ENCODE measurements at regions not wholly inside any gene's neighbourhood (a gene's known extent, or its start where the extent isn't known, plus 50 kb on each side); places are given as distances from the start of the nearest gene placed in this dataset.

DNA sequence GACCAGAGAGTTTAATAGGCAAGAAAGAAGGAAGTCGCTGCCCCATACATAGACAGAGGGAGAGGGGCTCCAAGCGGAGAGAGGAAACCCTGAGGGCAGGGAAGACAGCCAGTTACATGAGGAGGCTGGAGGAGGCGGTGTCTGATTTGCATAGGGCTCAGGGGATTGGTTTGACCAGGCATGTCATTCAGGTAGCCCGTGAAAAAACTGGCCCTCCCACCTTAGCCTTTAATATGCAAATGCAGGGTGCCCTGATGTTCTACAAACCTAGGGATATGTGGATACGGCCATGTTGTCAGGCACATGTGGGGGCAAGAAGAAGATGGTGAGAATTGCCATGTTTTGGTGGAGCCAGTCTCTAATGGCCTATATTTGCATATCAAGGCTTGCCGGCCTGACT lies 1461.6 kb downstream of the PCDH9 start:
- intact Hi-C loops (cut with DNase I), result no loop called here
- no peaks in the 10 kb centered on the region for H3K9me3 ChIP-seq (ENCODE audit: control insufficient read depth, low read length)
- WGBS, 2 donors, result 85 to 89% methylated on average over 6 of the region's 6 CpGs
- H3K27me3 ChIP-seq (ENCODE audit: control insufficient read depth in 1 of 2, insufficient read depth in 2 of 2, low read length in 1 of 2), result no peaks in the 10 kb centered on the region
- H3K36me3 ChIP-seq (ENCODE audit: control insufficient read depth in 1 of 2, insufficient read depth in 2 of 2, low read length in 1 of 2), result no peaks in the 10 kb centered on the region
- no peak for ATAC-seq (ENCODE audit: low FRiP score)
- DNase-seq, result no peak
- H3K4me3 ChIP-seq (ENCODE audit: low read length in 2 of 2), result no peak overlapping the region
- H3K4me1 ChIP-seq (ENCODE audit: control insufficient read depth in 1 of 2, insufficient read depth in 2 of 2, low read length in 2 of 2), result no peaks in the 10 kb centered on the region
- H3K27ac ChIP-seq (ENCODE audit: low read depth in 1 of 2, low read length in 2 of 2), result no peak overlapping the region

DNA sequence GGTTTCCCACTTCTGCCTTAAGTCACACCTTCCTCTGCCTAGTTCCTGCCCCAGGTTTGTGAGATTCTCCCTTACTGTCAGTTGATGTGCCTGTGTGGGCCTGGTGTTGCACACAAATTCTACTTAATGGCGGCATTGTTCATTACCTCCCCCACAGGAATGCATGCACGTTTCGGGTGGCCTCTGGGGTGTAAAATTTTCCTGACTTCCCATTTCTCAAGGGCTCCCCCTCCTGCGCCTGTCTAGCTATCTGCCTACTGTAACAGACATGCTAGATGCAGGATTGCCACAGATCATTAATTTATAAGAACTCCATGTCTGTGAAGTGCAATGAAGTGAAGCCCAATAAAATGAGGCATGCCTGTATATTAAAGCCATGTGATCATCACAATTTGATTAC lies 1466.3 kb downstream of the PCDH9 start:
- Histone ChIP-seq H3K27me3 (ENCODE audit: control insufficient read depth in 1 of 2, insufficient read depth in 2 of 2, low read length in 1 of 2) (no peaks in the 10 kb centered on the region), H3K27ac (ENCODE audit: low read depth in 1 of 2, low read length in 2 of 2) (no peak overlapping the region), H3K4me3 (ENCODE audit: low read length in 2 of 2) (no peak overlapping the region), H3K36me3 (ENCODE audit: control insufficient read depth in 1 of 2, insufficient read depth in 2 of 2, low read length in 1 of 2) (no peaks in the 10 kb centered on the region), H3K9me3 (ENCODE audit: control insufficient read depth, low read length) (no peaks in the 10 kb centered on the region), H3K4me1 (ENCODE audit: control insufficient read depth in 1 of 2, insufficient read depth in 2 of 2, low read length in 2 of 2) (no peaks in the 10 kb centered on the region)
- DNase-seq (no peak), ATAC-seq (ENCODE audit: low FRiP score) (no peak)
- WGBS, 2 donors, result 84 to 86% methylated on average over 4 of the region's 4 CpGs
- intact Hi-C loops (cut with DNase I), result no loop called here

DNA sequence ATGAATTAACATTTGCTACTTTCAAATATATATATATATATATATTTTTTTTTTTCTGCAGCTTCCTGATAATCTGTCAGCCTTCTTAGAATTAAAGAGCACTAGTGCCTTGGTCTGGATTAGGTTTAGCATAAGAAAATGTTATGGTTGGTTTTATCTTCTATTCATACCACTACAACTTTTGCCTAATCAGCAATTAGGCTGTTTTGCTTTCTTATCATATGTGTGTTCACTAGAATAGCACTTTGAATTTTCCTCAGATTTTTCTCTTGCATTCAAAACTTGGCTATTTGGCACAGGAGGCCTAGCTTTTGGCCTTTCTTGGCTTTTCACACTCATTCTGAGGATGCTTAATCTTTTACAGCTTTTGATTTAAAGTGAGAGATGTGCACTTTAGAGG lies 1468.1 kb downstream of the PCDH9 start:
- Histone ChIP-seq H3K9me3 (ENCODE audit: control insufficient read depth, low read length) (peaks cover 9% of the 10 kb centered on the region), H3K4me3 (ENCODE audit: low read length in 2 of 2) (no peak overlapping the region), H3K27ac (ENCODE audit: low read depth in 1 of 2, low read length in 2 of 2) (no peak overlapping the region), H3K36me3 (ENCODE audit: control insufficient read depth in 1 of 2, insufficient read depth in 2 of 2, low read length in 1 of 2) (no peaks in the 10 kb centered on the region), H3K4me1 (ENCODE audit: control insufficient read depth in 1 of 2, insufficient read depth in 2 of 2, low read length in 2 of 2) (no peaks in the 10 kb centered on the region), H3K27me3 (ENCODE audit: control insufficient read depth in 1 of 2, insufficient read depth in 2 of 2, low read length in 1 of 2) (no peaks in the 10 kb centered on the region)
- ATAC-seq (ENCODE audit: low FRiP score) (no peak), DNase-seq (no peak)
- intact Hi-C loops (cut with DNase I), result no loop called here

DNA sequence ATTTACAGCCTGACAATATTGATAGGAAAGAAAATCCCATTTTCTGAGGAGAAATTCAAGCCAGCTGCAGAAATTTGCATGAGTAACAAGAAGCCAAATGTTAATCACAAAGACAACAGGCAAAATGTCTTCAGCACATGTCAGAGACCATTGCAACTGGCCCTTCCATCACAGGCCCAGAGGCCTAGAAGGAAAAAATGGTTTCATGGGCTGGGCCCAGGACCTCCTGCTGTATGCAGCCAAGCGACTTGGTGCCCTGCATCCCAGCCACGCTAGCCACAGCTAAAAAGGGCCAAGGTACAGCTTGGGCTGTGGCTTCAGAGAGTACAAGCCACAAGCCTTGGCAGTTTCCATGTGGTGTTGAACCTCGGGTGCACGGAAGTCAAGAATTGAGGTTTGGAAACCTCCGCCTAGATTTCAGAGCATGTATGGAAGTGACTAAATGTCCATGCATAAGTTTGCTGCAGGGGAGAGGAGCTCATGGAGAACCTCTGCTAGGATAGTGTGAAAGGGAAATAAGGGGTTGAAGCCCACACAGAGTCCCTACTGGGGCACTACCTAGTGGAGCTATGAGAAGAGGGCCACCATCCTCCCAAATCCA lies 1474.0 kb downstream of the PCDH9 start:
- no peaks in the 10 kb centered on the region for H3K27me3 ChIP-seq (ENCODE audit: control insufficient read depth in 1 of 2, insufficient read depth in 2 of 2, low read length in 1 of 2)
- ATAC-seq (ENCODE audit: low FRiP score), result no peak
- H3K4me3 ChIP-seq (ENCODE audit: low read length in 2 of 2), result no peak overlapping the region
- H3K4me1 ChIP-seq (ENCODE audit: control insufficient read depth in 1 of 2, insufficient read depth in 2 of 2, low read length in 2 of 2), result no peaks in the 10 kb centered on the region
- peaks cover 9% of the 10 kb centered on the region for H3K9me3 ChIP-seq (ENCODE audit: control insufficient read depth, low read length)
- intact Hi-C loops (cut with DNase I), result no loop called here
- no peak overlapping the region for H3K27ac ChIP-seq (ENCODE audit: low read depth in 1 of 2, low read length in 2 of 2)
- no peak for DNase-seq
- 93 to 94% methylated on average over 5 of the region's 5 CpGs for WGBS, 2 donors
- no peaks in the 10 kb centered on the region for H3K36me3 ChIP-seq (ENCODE audit: control insufficient read depth in 1 of 2, insufficient read depth in 2 of 2, low read length in 1 of 2)

DNA sequence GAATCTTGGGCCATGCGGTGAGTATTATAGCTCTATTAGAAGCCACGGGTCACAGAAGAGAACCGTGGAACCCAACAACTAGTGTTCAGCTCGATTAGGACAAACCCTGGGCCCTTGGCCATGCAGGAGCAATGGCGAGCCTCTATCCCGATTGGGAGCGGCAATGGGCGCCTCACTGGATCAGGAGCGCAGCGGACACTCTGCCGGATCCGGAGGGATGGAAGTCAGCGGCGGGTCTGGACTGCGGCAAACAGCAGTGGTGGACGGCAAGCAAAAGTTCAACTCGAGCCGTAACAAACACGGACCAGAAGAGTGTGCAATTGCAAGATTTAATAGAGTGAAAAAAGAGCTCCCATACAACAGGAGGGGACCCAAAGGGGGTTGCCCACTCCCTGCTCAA lies 1481.9 kb downstream of the PCDH9 start:
- no peaks in the 10 kb centered on the region for H3K36me3 ChIP-seq (ENCODE audit: control insufficient read depth in 1 of 2, insufficient read depth in 2 of 2, low read length in 1 of 2)
- H3K27me3 ChIP-seq (ENCODE audit: control insufficient read depth in 1 of 2, insufficient read depth in 2 of 2, low read length in 1 of 2), result no peaks in the 10 kb centered on the region
- ATAC-seq (ENCODE audit: low FRiP score), result no peak
- H3K4me1 ChIP-seq (ENCODE audit: control insufficient read depth in 1 of 2, insufficient read depth in 2 of 2, low read length in 2 of 2), result no peaks in the 10 kb centered on the region
- H3K4me3 ChIP-seq (ENCODE audit: low read length in 2 of 2), result no peak overlapping the region
- no peak overlapping the region for H3K27ac ChIP-seq (ENCODE audit: low read depth in 1 of 2, low read length in 2 of 2)
- H3K9me3 ChIP-seq (ENCODE audit: control insufficient read depth, low read length), result no peaks in the 10 kb centered on the region
- intact Hi-C loops (cut with DNase I), result no loop called here
- 97% methylated on average over 19 of the region's 19 CpGs for WGBS, 2 donors
- no peak for DNase-seq

DNA sequence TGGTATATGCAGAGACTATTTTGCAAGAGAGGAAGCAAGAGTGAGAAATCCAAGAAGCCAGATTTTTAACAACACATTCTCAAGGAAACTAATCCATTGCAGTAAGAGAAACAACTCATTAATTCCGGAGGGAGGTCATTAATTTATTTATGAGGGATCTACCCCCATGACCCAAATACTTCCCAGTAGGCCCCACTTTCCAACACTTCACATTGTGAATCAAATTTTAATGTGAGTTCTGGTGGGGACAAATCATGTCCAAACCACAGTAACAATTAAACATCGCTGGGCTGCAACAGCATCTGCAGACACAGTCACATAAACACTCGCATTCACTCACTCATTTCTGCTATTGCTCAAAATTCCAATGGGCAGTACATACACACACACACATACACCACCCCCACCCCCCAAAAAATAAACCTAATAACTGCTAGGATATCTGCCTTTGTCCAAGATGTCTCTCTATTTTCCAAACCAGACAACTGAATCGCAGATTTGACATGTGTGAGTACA lies 1483.7 kb downstream of the PCDH9 start:
- H3K4me3 ChIP-seq (ENCODE audit: low read length in 2 of 2), result no peak overlapping the region
- WGBS, 2 donors, result 97 to 99% methylated on average over 4 of the region's 4 CpGs
- no peaks in the 10 kb centered on the region for H3K36me3 ChIP-seq (ENCODE audit: control insufficient read depth in 1 of 2, insufficient read depth in 2 of 2, low read length in 1 of 2)
- no peak for DNase-seq
- intact Hi-C loops (cut with DNase I), result no loop called here
- no peaks in the 10 kb centered on the region for H3K4me1 ChIP-seq (ENCODE audit: control insufficient read depth in 1 of 2, insufficient read depth in 2 of 2, low read length in 2 of 2)
- ATAC-seq (ENCODE audit: low FRiP score), result no peak
- no peak overlapping the region for H3K27ac ChIP-seq (ENCODE audit: low read depth in 1 of 2, low read length in 2 of 2)
- H3K27me3 ChIP-seq (ENCODE audit: control insufficient read depth in 1 of 2, insufficient read depth in 2 of 2, low read length in 1 of 2), result no peaks in the 10 kb centered on the region
- H3K9me3 ChIP-seq (ENCODE audit: control insufficient read depth, low read length), result no peaks in the 10 kb centered on the region

DNA sequence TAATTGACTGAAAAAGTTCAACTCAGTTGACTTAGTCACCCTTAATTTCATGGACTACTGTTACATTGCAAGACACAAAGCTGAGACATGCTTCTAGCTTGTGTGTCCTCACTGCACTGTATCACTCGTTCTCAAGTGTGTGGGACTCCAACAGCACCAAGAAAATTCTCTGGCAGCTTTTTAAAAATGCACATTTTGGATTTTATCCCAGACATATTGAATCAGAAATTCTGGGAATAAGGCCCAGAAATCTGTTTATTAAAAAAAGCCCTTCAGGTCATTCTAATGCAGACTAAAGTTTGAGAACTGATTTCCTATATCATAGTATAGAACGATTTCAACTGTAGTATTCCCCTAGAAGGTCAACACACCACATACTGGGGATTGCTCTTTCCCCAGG lies 1485.3 kb downstream of the PCDH9 start:
- H3K4me3 ChIP-seq (ENCODE audit: low read length in 2 of 2), result no peak overlapping the region
- 6 to 7% methylated on average over 2 of the region's 2 CpGs for WGBS, 2 donors
- H3K4me1 ChIP-seq (ENCODE audit: control insufficient read depth in 1 of 2, insufficient read depth in 2 of 2, low read length in 2 of 2), result no peaks in the 10 kb centered on the region
- H3K9me3 ChIP-seq (ENCODE audit: control insufficient read depth, low read length), result no peaks in the 10 kb centered on the region
- ATAC-seq (ENCODE audit: low FRiP score) (no peak), DNase-seq (no peak)
- H3K36me3 ChIP-seq (ENCODE audit: control insufficient read depth in 1 of 2, insufficient read depth in 2 of 2, low read length in 1 of 2), result no peaks in the 10 kb centered on the region
- H3K27me3 ChIP-seq (ENCODE audit: control insufficient read depth in 1 of 2, insufficient read depth in 2 of 2, low read length in 1 of 2), result no peaks in the 10 kb centered on the region
- intact Hi-C loops (cut with DNase I), result no loop called here
- no peak overlapping the region for H3K27ac ChIP-seq (ENCODE audit: low read depth in 1 of 2, low read length in 2 of 2)

DNA sequence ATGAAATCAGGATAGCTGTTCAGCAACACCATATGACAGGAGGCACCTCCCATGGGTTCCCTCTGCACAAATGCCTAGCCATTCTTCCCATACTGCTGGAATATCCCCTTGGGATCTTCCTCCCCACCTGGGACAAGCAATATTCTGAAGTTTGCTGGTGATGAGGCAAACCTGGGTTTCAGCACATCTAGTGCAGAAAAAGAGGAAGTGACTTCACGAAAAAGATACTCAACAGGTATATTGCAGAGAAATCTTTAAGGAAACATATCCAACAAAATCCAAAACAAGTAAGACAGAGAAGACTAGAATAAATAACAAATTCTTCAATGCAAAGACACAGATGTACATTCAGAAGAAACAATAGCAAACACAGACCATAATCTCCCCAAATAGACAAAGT lies 1497.0 kb downstream of the PCDH9 start:
- WGBS, 2 donors, result 87 to 91% methylated on average over 1 of the region's 1 CpG
- intact Hi-C loops (cut with DNase I), result no loop called here
- Histone ChIP-seq H3K27ac (ENCODE audit: low read depth in 1 of 2, low read length in 2 of 2) (no peak overlapping the region), H3K4me3 (ENCODE audit: low read length in 2 of 2) (no peak overlapping the region), H3K4me1 (ENCODE audit: control insufficient read depth in 1 of 2, insufficient read depth in 2 of 2, low read length in 2 of 2) (no peaks in the 10 kb centered on the region), H3K36me3 (ENCODE audit: control insufficient read depth in 1 of 2, insufficient read depth in 2 of 2, low read length in 1 of 2) (no peaks in the 10 kb centered on the region), H3K27me3 (ENCODE audit: control insufficient read depth in 1 of 2, insufficient read depth in 2 of 2, low read length in 1 of 2) (no peaks in the 10 kb centered on the region), H3K9me3 (ENCODE audit: control insufficient read depth, low read length) (no peaks in the 10 kb centered on the region)
- no peak for ATAC-seq (ENCODE audit: low FRiP score)
- DNase-seq, result no peak

DNA sequence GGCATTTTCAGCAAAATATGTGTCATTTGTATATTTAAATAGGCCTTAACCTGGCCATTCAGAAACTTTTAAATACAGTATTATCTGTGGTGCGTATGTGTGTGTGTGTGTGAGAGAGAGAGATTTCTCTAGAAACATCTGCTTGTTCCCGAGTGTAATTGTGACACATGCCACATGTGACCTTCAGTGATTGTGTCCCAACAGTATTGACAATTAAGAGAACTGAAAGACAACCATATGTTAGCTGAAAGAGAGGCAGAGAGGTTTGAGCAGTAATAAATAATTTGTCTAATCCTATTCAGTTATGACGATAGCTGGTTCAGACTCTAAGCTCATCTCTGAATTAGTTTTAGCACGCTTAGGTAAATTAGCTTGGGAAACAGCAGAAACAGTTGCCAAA lies 1503.1 kb downstream of the PCDH9 start:
- 86 to 87% methylated on average over 4 of the region's 4 CpGs for WGBS, 2 donors

More for the DNA sequence above, 1503.1 kb downstream of the PCDH9 start:
- H3K9me3 ChIP-seq (ENCODE audit: control insufficient read depth, low read length), result no peaks in the 10 kb centered on the region
- no peaks in the 10 kb centered on the region for H3K36me3 ChIP-seq (ENCODE audit: control insufficient read depth in 1 of 2, insufficient read depth in 2 of 2, low read length in 1 of 2)
- H3K27ac ChIP-seq (ENCODE audit: low read depth in 1 of 2, low read length in 2 of 2), result no peak overlapping the region
- no peaks in the 10 kb centered on the region for H3K4me1 ChIP-seq (ENCODE audit: control insufficient read depth in 1 of 2, insufficient read depth in 2 of 2, low read length in 2 of 2)
- ATAC-seq (ENCODE audit: low FRiP score) (no peak), DNase-seq (no peak)
- no peaks in the 10 kb centered on the region for H3K27me3 ChIP-seq (ENCODE audit: control insufficient read depth in 1 of 2, insufficient read depth in 2 of 2, low read length in 1 of 2)
- intact Hi-C loops (cut with DNase I), result no loop called here
- no peak overlapping the region for H3K4me3 ChIP-seq (ENCODE audit: low read length in 2 of 2)
